Lung (tissue), 11 donors: ENCODE measurements at regions not wholly inside any gene's neighbourhood (a gene's known extent, or its start where the extent isn't known, plus 50 kb on each side); places are given as distances from the start of the nearest gene placed in this dataset.

Experiments
- ATAC-seq: fragments of 200-7000 bp; cut with Tn5 transposase; one replicate; pipeline ENCODE4 v1.9.1; 2020; ENCODE audit warnings: moderate number of reproducible peaks; ENCODE audit not compliant: insufficient read depth, low FRiP score
- DNase-seq, 3 donors: peaks; one replicate each; pipeline ENCODE4 v3.0.0-alpha.2; 2013 to 2017
- H3K27ac ChIP-seq, 2 donors: one replicate each; pipeline ENCODE4 v1.5.1; 2013; ENCODE audit warnings: mild to moderate bottlenecking in 2 of 2, moderate library complexity in 2 of 2, control low read depth in 1 of 2, inconsistent platforms in 1 of 2, low read depth in 1 of 2, low read length in 1 of 2
- H3K27me3 ChIP-seq, 3 donors: one replicate each; pipeline ENCODE4 v1.5.1; 2013; ENCODE audit warnings: low read length in 2 of 3; ENCODE audit not compliant: control insufficient read depth in 3 of 3, insufficient read depth in 3 of 3
- H3K36me3 ChIP-seq, 4 donors: one replicate each; pipeline ENCODE4 v1.5.1; 2013; ENCODE audit warnings: low read length in 4 of 4, mild to moderate bottlenecking in 1 of 4, moderate library complexity in 1 of 4; ENCODE audit not compliant: control insufficient read depth in 4 of 4, insufficient read depth in 4 of 4
- H3K4me1 ChIP-seq, 5 donors: one replicate each; pipeline ENCODE4 v1.5.1; 2013; ENCODE audit warnings: low read length in 5 of 5, mild to moderate bottlenecking in 2 of 5, moderate library complexity in 1 of 5; ENCODE audit not compliant: control insufficient read depth in 5 of 5, insufficient read depth in 5 of 5
- H3K4me3 ChIP-seq: one replicate; pipeline ENCODE4 v1.5.1; 2013; ENCODE audit warnings: mild to moderate bottlenecking, control low read depth, moderate library complexity
- H3K9ac ChIP-seq, 2 donors: one replicate each; pipeline ENCODE4 v1.5.1; 2013; ENCODE audit warnings: low read length in 2 of 2, control low read depth in 1 of 2; ENCODE audit not compliant: insufficient read depth in 1 of 2
- H3K9me3 ChIP-seq, 4 donors: one replicate each; pipeline ENCODE4 v1.5.1; 2013; ENCODE audit warnings: low read length in 3 of 4, mild to moderate bottlenecking in 1 of 4, moderate library complexity in 1 of 4; ENCODE audit not compliant: control insufficient read depth in 4 of 4, insufficient read depth in 3 of 4
- CTCF ChIP-seq: IDR thresholded peaks from 2 replicates; pipeline ENCODE4 v1.5.1; 2012; ENCODE audit warnings: mild to moderate bottlenecking; ENCODE audit errors: control extremely low read depth, extremely low read depth
- WGBS, 2 donors: extraction: QIAGEN DNeasy Blood & Tissue Kit; methylation state at CpG; one replicate each; pipeline ENCODE4 v1.1.7; 2013; 5-methylcytosine and 5-hydroxymethylcytosine counted together
- donor health status: control.
- donor health status: control.
- donor health status: Bipolar disorder and iron deficiency.
- donor health status: healthy.
- donor health status: DM: yes; HTN: yes; CAD: no.

- H3K9me3 ChIP-seq, result peaks cover 0 to 3% (median 0%) of the 10 kb centered on the region in 4 donors
- no peak overlapping the region for H3K4me3 ChIP-seq
- no peak for TF ChIP-seq CTCF
- 74 to 81% methylated on average over 11 of the region's 11 CpGs for WGBS, 2 donors
- no peak overlapping the region for H3K27ac ChIP-seq
- ATAC-seq (no peak), DNase-seq (peak; percentile 37 to 61 (median 49))
- H3K27me3 ChIP-seq, result peaks cover 0 to 5% (median 0%) of the 10 kb centered on the region in 3 donors
- H3K36me3 ChIP-seq, result no peaks in the 10 kb centered on the region
- peaks cover 0 to 4% (median 0%) of the 10 kb centered on the region in 5 donors for H3K4me1 ChIP-seq
- H3K9ac ChIP-seq, result no peak overlapping the region
These were observed 517.5 kb downstream of the PREX1 start for GRCh38 chr20:48310305-48310704.

GRCh38 chr20:48309293-48309692 lies 518.5 kb downstream of the PREX1 start:
- Histone ChIP-seq H3K36me3 (no peaks in the 10 kb centered on the region), H3K27me3 (peaks cover 0 to 5% (median 0%) of the 10 kb centered on the region in 3 donors), H3K9ac (no peak overlapping the region), H3K4me3 (no peak overlapping the region), H3K27ac (no peak overlapping the region), H3K9me3 (peaks cover 0 to 3% (median 0%) of the 10 kb centered on the region in 4 donors), H3K4me1 (peaks cover 0 to 4% (median 0%) of the 10 kb centered on the region in 5 donors)
- DNase-seq, result no peak
- TF ChIP-seq CTCF, result no peak
- ATAC-seq, result no peak
- 87 to 88% methylated on average over 5 of the region's 5 CpGs for WGBS, 2 donors

GRCh38 chr20:48308882-48309281 lies 518.9 kb downstream of the PREX1 start:
- Histone ChIP-seq H3K9me3 (peaks cover 0 to 3% (median 0%) of the 10 kb centered on the region in 4 donors), H3K9ac (no peak overlapping the region), H3K4me3 (no peak overlapping the region), H3K27me3 (peaks cover 0 to 5% (median 0%) of the 10 kb centered on the region in 3 donors), H3K27ac (no peak overlapping the region), H3K36me3 (no peaks in the 10 kb centered on the region), H3K4me1 (peaks cover 0 to 3% (median 0%) of the 10 kb centered on the region in 5 donors)
- ATAC-seq (no peak), DNase-seq (no peak)
- 61 to 66% methylated on average over 6 of the region's 6 CpGs for WGBS, 2 donors
- no peak for TF ChIP-seq CTCF

- ATAC-seq (no peak), DNase-seq (no peak)
- no peak overlapping the region for H3K4me3 ChIP-seq
- peaks cover 0 to 3% (median 0%) of the 10 kb centered on the region in 4 donors for H3K9me3 ChIP-seq
- no peak overlapping the region for H3K9ac ChIP-seq
- H3K4me1 ChIP-seq, result peaks cover 0 to 2% (median 0%) of the 10 kb centered on the region in 5 donors
- H3K27ac ChIP-seq, result no peak overlapping the region
- peaks cover 0 to 5% (median 0%) of the 10 kb centered on the region in 3 donors for H3K27me3 ChIP-seq
- no peak for TF ChIP-seq CTCF
- WGBS, 2 donors, result 77 to 89% methylated on average over 4 of the region's 4 CpGs
- H3K36me3 ChIP-seq, result no peaks in the 10 kb centered on the region
These were observed 519.5 kb downstream of the PREX1 start for GRCh38 chr20:48308232-48308781.
